Subcutaneous abdominal adipose tissue (tissue), 5 donors: ENCODE measurements at regions not wholly inside any gene's neighbourhood (a gene's known extent, or its start where the extent isn't known, plus 50 kb on each side); places are given as distances from the start of the nearest gene placed in this dataset.
A peak's percentile ranks its signal among the peaks of the same experiment; 100 is the strongest.

Experiments
- H3K27ac ChIP-seq: one replicate; pipeline ENCODE4 v1.7.0; 2013; ENCODE audit warnings: low read depth, mild to moderate bottlenecking, inconsistent platforms, low read length, moderate library complexity
- H3K27me3 ChIP-seq, 5 donors: one replicate each; pipeline ENCODE4 v1.7.0; 2013; ENCODE audit warnings: low read length in 5 of 5, inconsistent platforms in 1 of 5; ENCODE audit not compliant: control insufficient read depth in 5 of 5, insufficient read depth in 4 of 5
- H3K36me3 ChIP-seq, 5 donors: one replicate each; pipeline ENCODE4 v1.7.0; 2013; ENCODE audit warnings: low read length in 5 of 5; ENCODE audit not compliant: control insufficient read depth in 5 of 5, insufficient read depth in 5 of 5
- H3K4me1 ChIP-seq, 5 donors: one replicate each; pipeline ENCODE4 v1.7.0; 2013; ENCODE audit warnings: low read length in 5 of 5, mild to moderate bottlenecking in 3 of 5, moderate library complexity in 1 of 5; ENCODE audit not compliant: control insufficient read depth in 5 of 5, insufficient read depth in 5 of 5
- H3K4me3 ChIP-seq, 5 donors: one replicate each; pipeline ENCODE4 v1.7.0; 2013; ENCODE audit warnings: low read length in 5 of 5, low read depth in 1 of 5
- H3K9ac ChIP-seq, 5 donors: one replicate each; pipeline ENCODE4 v1.7.0; 2013; ENCODE audit warnings: low read length in 5 of 5, mild to moderate bottlenecking in 4 of 5, moderate library complexity in 3 of 5
- H3K9me3 ChIP-seq, 5 donors: one replicate each; pipeline ENCODE4 v1.7.0; 2013; ENCODE audit warnings: low read length in 5 of 5; ENCODE audit not compliant: control insufficient read depth in 5 of 5
- donor health status: healthy.
- donor health status: healthy.
- donor health status: healthy.
- donor health status: healthy.
- donor health status: healthy.

- H3K4me3 ChIP-seq: no peak overlapping the region
- no peaks in the 10 kb centered on the region for H3K36me3 ChIP-seq
- no peaks in the 10 kb centered on the region for H3K9me3 ChIP-seq
- peak overlapping the region; percentile 90 for H3K27ac ChIP-seq
- no peak overlapping the region for H3K9ac ChIP-seq
- no peaks in the 10 kb centered on the region for H3K27me3 ChIP-seq
- peaks cover 29 to 72% (median 67%) of the 10 kb centered on the region in 5 donors for H3K4me1 ChIP-seq
These were observed 144.1 kb downstream of the ZFP36L2 start for GRCh38 chr2:43082111-43082894.

- peaks cover 23 to 64% (median 60%) of the 10 kb centered on the region in 5 donors for H3K4me1 ChIP-seq
- no peak overlapping the region for H3K27ac ChIP-seq
These were observed 145.2 kb downstream of the ZFP36L2 start for GRCh38 chr2:43081131-43081765.

GRCh38 chr2:43080571-43081021, 145.8 kb downstream of the ZFP36L2 start:
- H3K27me3 ChIP-seq: no peaks in the 10 kb centered on the region
- H3K9me3 ChIP-seq: no peaks in the 10 kb centered on the region
- peaks cover 27 to 64% (median 60%) of the 10 kb centered on the region in 5 donors for H3K4me1 ChIP-seq
- H3K36me3 ChIP-seq: no peaks in the 10 kb centered on the region
- H3K27ac ChIP-seq: no peak overlapping the region
- no peak overlapping the region for H3K4me3 ChIP-seq
- no peak overlapping the region for H3K9ac ChIP-seq

More at GRCh38 chr2:43081131-43081765, 145.2 kb downstream of the ZFP36L2 start:
- Histone ChIP-seq H3K36me3 (no peaks in the 10 kb centered on the region), H3K4me3 (no peak overlapping the region), H3K27me3 (no peaks in the 10 kb centered on the region), H3K9ac (no peak overlapping the region), H3K9me3 (no peaks in the 10 kb centered on the region)

GRCh38 chr2:43078781-43079755, 147.3 kb downstream of the ZFP36L2 start:
- Histone ChIP-seq H3K36me3 (no peaks in the 10 kb centered on the region), H3K9me3 (no peaks in the 10 kb centered on the region), H3K9ac (no peak overlapping the region), H3K4me1 (peaks cover 35 to 63% (median 60%) of the 10 kb centered on the region in 5 donors), H3K27ac (no peak overlapping the region), H3K4me3 (no peak overlapping the region), H3K27me3 (no peaks in the 10 kb centered on the region)

GRCh38 chr2:43078301-43078700, 148.1 kb downstream of the ZFP36L2 start:
- no peak overlapping the region for H3K4me3 ChIP-seq
- peaks cover 34 to 63% (median 60%) of the 10 kb centered on the region in 5 donors for H3K4me1 ChIP-seq
- no peaks in the 10 kb centered on the region for H3K9me3 ChIP-seq

GRCh38 chr2:43077876-43078275, 148.5 kb downstream of the ZFP36L2 start:
- Histone ChIP-seq H3K9ac (no peak overlapping the region), H3K9me3 (no peaks in the 10 kb centered on the region), H3K27ac (no peak overlapping the region), H3K4me1 (peaks cover 31 to 61% (median 59%) of the 10 kb centered on the region in 5 donors), H3K4me3 (no peak overlapping the region), H3K27me3 (no peaks in the 10 kb centered on the region), H3K36me3 (no peaks in the 10 kb centered on the region)

More at GRCh38 chr2:43078301-43078700, 148.1 kb downstream of the ZFP36L2 start:
- H3K9ac ChIP-seq: no peak overlapping the region
- H3K27me3 ChIP-seq: no peaks in the 10 kb centered on the region
- H3K36me3 ChIP-seq: no peaks in the 10 kb centered on the region
- H3K27ac ChIP-seq: no peak overlapping the region

GRCh38 chr2:43076676-43077075, 149.7 kb downstream of the ZFP36L2 start:
- Histone ChIP-seq H3K27ac (no peak overlapping the region), H3K4me1 (peaks cover 28 to 60% (median 54%) of the 10 kb centered on the region in 5 donors), H3K9me3 (no peaks in the 10 kb centered on the region)

GRCh38 chr2:43075811-43076585, 150.4 kb downstream of the ZFP36L2 start:
- Histone ChIP-seq H3K9ac (peak overlapping the region in 1 of 5 donors; percentile 35), H3K27ac (peak overlapping the region; percentile 73), H3K36me3 (no peaks in the 10 kb centered on the region), H3K9me3 (no peaks in the 10 kb centered on the region), H3K4me3 (peak overlapping the region in 1 of 5 donors; percentile 26), H3K27me3 (no peaks in the 10 kb centered on the region), H3K4me1 (peaks cover 33 to 62% (median 58%) of the 10 kb centered on the region in 5 donors)

More at GRCh38 chr2:43076676-43077075, 149.7 kb downstream of the ZFP36L2 start:
- Histone ChIP-seq H3K9ac (no peak overlapping the region), H3K36me3 (no peaks in the 10 kb centered on the region), H3K27me3 (no peaks in the 10 kb centered on the region), H3K4me3 (no peak overlapping the region)

- Histone ChIP-seq H3K27ac (peak overlapping the region; percentile 73), H3K27me3 (no peaks in the 10 kb centered on the region), H3K4me1 (peaks cover 37 to 64% (median 59%) of the 10 kb centered on the region in 5 donors), H3K4me3 (peak overlapping the region in 1 of 5 donors; percentile 17), H3K9ac (peak overlapping the region in 3 of 5 donors; percentile 1 to 66 (median 35)), H3K36me3 (no peaks in the 10 kb centered on the region), H3K9me3 (no peaks in the 10 kb centered on the region)
These were observed 151.3 kb downstream of the ZFP36L2 start for GRCh38 chr2:43075054-43075593.
